Stimulated activated CD8-positive, alpha-beta memory T cell treated with anti-CD3 and anti-CD28 coated beads, Interleukin-4, amount 100 ng/mL, for 48 hours (primary cell): ENCODE measurements at regions not wholly inside any gene's neighbourhood (a gene's known extent, or its start where the extent isn't known, plus 50 kb on each side); places are given as distances from the start of the nearest gene placed in this dataset.
A peak's percentile ranks its signal among the peaks of the same experiment; 100 is the strongest.

Experiments
- DNase-seq: peaks from one replicate; pipeline ENCODE4 v3.0.0-alpha.2; 2020

DNA sequence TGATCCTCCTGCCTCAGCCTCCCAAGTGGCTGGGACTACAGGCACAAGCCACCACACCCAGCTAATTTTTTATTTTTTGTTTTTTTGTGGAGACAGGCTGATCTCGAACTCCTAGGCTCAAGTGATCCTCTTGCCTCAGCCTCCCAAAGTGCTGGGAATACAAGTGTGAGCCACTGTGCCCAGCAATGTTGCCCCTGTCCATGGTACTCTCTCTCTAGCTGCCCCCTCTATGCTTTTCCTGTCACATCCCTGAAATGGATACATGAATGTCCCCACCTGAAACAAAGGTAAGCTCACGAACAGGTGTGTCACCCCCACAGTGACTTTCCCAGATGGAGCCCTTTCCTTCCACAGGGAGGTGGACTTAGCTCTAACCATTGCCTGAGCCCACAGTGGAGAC lies 141.1 kb upstream of the MGMT start:
- DNase-seq, result no peak

DNA sequence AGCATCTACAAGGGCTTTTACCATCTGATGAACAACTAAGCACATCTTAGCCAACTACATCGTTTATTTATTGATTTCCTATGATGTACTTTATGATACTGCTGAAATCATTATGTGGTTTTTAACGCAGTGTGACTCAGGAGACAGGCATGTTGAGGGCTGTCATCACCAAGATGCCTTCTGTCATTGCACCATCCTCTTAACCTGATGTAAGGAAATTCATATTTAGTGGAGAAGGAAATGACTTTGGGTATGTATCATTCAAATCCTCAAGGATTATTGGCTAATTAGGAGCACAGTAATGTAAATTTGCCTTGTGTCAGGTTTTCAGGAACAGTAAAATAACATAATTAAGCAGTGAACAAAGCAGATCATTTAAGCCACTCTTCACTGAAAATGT lies 138.5 kb upstream of the MGMT start:
- no peak for DNase-seq

GRCh38 chr10:129329385-129330055 lies 137.5 kb upstream of the MGMT start:
- DNase-seq, result no peak

DNA sequence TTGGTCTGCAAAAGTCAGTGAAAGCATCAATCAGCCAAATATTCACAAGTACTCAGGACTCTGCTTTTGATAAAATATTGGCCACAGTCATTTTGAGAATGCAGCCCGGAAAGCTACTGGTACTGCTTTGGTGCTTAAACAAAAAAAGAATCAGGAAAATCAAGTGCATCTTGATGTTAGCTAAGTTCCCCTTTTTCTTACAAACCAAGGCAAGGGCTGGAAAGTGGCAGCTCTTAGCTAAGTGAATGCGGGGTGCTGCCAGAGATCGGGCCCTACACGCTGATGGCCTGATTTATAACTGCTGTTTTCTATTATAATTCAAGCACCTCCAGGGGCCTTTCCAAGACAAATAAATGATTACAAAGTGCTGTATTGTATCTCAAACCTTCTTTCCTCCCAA lies 136.8 kb upstream of the MGMT start:
- no peak for DNase-seq

DNA sequence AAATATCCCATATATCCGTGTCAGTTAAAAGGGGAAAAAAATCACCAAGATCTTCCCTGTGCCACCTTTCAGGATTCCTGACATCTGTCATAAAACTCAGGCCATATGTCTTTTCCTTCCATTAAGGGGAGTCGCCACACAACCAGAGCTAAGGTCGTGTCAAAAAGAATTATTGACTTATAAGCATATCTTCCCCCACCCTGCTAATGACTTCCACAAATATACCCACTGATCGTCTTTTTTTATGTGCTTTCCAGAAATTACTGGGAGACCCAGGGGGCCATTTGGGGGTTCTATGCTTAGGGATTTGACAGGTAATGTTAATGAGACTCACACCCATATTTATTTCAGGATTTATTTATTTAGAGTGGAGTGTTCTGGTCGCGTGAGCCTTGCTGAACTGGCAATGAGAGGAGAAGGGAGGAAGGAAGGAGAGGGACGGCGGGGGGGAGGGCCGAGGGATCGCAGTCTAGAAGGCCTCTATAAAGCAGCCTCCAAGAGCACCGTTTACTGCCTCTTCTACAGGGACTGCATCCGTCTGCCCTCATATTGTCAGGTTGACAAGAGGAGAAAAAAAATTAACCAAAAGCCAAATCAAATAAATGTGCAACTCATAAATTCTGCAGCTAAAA lies 135.7 kb upstream of the MGMT start:
- DNase-seq, result no peak

DNA sequence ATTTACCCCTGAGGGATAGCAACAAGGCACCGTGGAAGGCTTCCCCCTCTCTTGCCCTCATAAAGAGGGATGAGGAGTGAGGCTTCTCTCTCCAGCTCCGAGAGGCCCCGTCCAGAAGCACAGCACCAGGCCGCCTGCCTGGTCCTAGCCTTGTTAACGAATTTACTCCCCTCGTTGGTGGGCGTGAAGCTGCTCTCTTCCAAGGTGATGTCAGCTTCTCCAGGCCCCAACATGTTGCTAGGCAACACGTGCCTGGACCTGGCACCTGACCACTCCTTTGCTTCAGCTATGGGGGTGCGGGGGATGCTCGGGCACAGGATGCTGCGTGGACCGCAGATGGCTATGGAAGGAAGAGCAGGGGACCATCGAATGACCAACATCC lies 135.2 kb upstream of the MGMT start:
- DNase-seq, result no peak

DNA sequence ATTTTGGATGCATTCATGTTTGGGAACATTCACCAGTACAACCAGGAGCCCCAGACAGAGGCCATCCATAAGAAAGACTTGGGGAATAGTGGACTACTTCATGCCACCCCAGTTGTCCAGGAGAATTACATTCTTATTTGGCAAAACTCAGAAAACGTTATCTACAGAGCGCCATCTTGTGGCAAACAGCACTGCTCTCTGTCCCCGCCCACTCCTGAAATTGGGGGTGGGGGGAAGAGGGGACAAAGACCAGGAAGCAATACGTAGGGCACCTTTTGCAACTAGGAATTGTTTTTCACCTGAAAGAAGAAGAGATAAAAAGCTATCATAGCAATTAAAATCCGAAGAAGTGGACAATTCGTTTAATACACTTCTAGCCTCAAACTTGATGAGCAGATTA lies 134.6 kb upstream of the MGMT start:
- peak; percentile 41 for DNase-seq

DNA sequence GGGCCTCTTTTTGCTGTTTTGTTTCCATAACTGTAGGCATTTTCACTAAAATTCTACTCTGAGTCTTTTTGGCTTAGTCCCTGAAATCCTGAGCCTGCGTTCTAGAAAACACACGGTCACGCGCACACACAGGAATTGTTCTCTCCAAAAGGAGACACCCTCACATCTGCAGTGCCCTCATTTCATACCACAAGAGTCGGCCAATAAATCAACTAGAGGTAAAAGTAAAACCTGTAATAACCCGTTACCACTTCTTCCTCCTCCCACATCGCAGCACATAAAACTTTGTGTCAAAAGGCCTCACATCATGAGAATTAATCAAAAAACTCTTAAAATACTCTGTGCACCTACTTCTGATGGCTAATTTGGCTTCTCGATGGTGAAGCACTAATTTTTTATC lies 133.3 kb upstream of the MGMT start:
- no peak for DNase-seq

DNA sequence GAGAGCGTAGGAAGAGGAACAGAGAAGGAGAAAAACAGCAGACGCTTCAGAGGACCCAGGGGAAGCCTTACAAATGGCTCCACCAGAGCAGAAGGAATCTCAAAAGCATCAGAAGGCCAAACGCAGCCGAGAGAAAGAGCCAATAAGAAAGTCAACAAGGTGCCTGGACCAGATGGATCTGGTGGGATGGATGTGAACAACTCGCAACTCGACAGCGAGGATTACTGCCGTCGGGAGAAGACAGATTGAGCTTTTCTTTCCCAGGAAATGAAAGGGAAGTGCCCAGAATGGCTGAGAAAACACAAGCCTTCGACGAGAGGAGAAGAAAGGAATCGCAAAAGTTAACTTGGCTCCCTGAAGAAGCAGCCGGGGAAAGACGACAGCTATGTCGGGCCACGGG lies 132.8 kb upstream of the MGMT start:
- DNase-seq, result no peak

- no peak for DNase-seq
Measured at GRCh38 chr10:129335396-129335795, 131.6 kb upstream of the MGMT start.

GRCh38 chr10:129335942-129336341 lies 131.1 kb upstream of the MGMT start:
- no peak for DNase-seq

GRCh38 chr10:129339191-129339590 lies 127.8 kb upstream of the MGMT start:
- DNase-seq, result no peak

- no peak for DNase-seq
Measured at GRCh38 chr10:129339841-129340240, 127.2 kb upstream of the MGMT start.

- DNase-seq, result no peak
Measured at GRCh38 chr10:129341087-129341486, 126.0 kb upstream of the MGMT start.

DNA sequence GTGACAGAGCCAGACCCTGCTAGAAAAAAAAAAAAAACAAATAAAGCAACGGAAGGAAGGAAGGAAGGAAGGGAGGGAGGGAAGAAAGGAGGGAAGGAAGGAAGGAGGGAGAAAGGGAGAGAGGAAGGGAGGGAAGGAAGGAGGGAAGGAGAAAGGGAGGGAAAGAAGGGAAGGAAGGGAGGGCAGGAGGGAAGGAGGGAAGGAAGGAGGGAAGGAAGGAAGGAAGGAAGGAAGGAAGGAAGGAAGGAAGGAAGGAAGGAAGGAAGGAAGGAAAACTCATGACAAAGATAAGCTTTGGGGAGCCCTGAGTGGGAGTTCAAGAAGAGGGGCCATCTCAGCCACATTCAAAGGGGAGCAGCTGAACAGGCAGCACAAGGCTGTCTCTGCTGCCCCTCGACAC lies 124.7 kb upstream of the MGMT start:
- DNase-seq, result no peak

GRCh38 chr10:129343141-129343540 lies 123.9 kb upstream of the MGMT start:
- DNase-seq, result no peak

DNA sequence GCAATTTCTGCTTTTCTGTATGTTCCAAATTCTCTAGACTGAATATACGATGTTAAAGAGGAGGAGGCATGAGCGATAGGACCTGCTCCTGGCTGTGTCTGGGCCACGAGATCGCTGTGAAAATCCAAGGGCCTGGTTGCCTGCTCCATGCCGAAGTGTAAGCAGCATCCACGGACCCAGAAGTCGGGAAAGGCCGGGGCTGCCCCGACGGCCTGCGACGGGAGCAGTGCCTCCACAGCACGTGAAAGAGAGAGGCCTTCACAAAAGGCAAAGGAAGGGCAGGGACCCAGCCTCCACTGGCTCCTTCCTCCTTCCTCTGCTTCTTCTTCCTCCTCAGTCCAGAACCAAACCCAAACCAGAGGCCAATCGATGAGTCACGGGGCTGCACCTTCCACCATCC lies 122.9 kb upstream of the MGMT start:
- no peak for DNase-seq

- no peak for DNase-seq
Measured at GRCh38 chr10:129344731-129345355, 122.2 kb upstream of the MGMT start.

- DNase-seq, result no peak
Measured at GRCh38 chr10:129345763-129346162, 121.3 kb upstream of the MGMT start.

DNA sequence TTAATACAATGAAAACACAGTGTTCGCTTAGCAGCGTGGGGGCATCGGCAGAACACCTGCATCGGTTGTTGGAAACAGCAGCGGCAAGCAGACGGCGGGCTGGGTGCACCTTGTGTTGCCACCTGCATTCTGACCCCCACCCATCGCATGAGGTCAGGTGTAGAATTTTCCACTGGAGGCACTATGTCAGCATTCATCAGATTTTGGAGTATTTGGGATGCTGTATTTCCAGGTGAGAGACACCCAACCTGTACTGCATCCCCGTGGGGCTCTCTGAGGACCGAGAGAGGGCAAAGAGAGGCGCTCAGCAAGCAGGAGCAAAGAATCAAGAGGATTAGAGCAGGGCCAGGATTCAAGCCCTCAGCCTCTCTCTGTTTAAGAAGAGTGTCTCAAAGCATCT lies 116.4 kb upstream of the MGMT start:
- no peak for DNase-seq

DNA sequence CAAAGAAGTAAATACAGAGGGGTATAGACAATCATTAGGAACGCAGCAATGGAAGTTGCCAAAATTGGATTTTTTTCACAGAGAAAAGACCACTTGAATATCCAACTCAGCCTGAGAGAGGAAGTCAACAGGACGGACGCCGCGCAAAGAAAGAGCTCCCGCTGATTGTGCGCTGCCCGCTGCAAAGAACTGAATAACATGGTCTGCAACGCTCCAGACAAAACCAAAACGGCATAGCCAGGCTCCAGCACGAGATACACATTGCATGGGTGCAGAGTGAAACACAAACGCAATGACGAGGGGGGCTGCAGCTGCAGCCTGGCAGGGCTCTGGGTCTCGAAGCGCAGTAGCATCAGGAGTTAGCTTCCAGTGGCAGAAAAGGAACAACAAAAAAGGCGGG lies 113.9 kb upstream of the MGMT start:
- DNase-seq, result no peak

- no peak for DNase-seq
Measured at GRCh38 chr10:129360046-129360445, 107.0 kb upstream of the MGMT start.

DNA sequence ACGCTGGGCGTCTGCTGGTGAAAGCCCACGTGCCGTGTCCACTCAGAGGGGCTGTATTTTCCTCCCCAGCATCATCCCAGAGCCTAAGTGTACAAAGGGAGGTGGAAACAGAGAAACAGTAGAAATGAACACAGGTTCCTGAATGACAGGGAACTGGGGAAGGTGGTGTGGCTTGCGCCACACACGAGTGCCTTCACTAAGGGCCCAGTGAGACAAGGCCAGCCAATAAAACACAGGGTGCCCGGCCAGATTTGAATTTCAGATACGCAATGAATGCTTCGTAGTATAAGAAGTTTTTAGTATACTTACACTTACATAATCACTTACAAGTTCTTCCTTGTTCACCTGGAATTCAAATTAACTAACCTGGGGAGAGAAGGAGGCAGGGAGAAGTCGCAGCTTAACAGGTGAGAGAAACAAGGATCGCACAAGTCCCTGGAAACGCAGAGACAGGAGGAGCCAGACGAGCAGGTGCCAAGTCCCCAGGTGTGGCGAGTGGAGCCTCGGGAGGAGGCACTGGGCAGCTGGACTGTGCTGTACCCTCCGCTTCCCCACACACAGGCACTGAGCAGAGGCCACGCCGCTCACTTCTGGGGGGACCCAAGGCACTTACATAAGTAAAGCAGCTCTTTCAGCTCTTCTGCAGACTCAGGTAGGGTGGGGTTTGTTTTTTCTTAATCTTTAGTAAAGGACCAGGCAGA lies 105.2 kb upstream of the MGMT start:
- no peak for DNase-seq

GRCh38 chr10:129364949-129365348 lies 102.1 kb upstream of the MGMT start:
- no peak for DNase-seq
